Glutamatergic neuron (in vitro differentiated cells): ENCODE measurements at regions not wholly inside any gene's neighbourhood (a gene's known extent, or its start where the extent isn't known, plus 50 kb on each side); places are given as distances from the start of the nearest gene placed in this dataset.

Experiments
- DNase-seq: peaks from one replicate; pipeline ENCODE4 v3.0.0; 2022
- H3K27ac Mint-ChIP-seq: one replicate; pipeline ENCODE4 v1.8.0; 2020; ENCODE audit warnings: mild to moderate bottlenecking, mixed read lengths, inconsistent platforms; ENCODE audit not compliant: unreplicated experiment
- H3K27me3 Mint-ChIP-seq: one replicate; pipeline ENCODE4 v1.8.0; 2020; ENCODE audit warnings: mild to moderate bottlenecking, moderate library complexity, mixed read lengths, inconsistent platforms; ENCODE audit not compliant: unreplicated experiment
- H3K36me3 Mint-ChIP-seq: one replicate; pipeline ENCODE4 v1.8.0; 2020; ENCODE audit warnings: mild to moderate bottlenecking, mixed read lengths, inconsistent platforms; ENCODE audit not compliant: unreplicated experiment
- H3K4me1 Mint-ChIP-seq: one replicate; pipeline ENCODE4 v1.8.0; 2020; ENCODE audit warnings: mild to moderate bottlenecking, low read depth, mixed read lengths, inconsistent platforms; ENCODE audit not compliant: unreplicated experiment
- H3K4me3 Mint-ChIP-seq: one replicate; pipeline ENCODE4 v1.8.0; 2020; ENCODE audit warnings: mild to moderate bottlenecking, mixed read lengths, inconsistent platforms; ENCODE audit not compliant: unreplicated experiment
- H3K9me3 Mint-ChIP-seq: one replicate; pipeline ENCODE4 v1.8.0; 2020; ENCODE audit warnings: mild to moderate bottlenecking, moderate library complexity, mixed read lengths, inconsistent platforms; ENCODE audit not compliant: unreplicated experiment
- TF ChIP-seq, protein P1 (sequence below): fragments of 200-600 bp; sonication (generic); IDR thresholded peaks from one replicate; pipeline ENCODE4 v1.5.0; 2021; ENCODE audit not compliant: partially characterized antibody, unreplicated experiment

DNA sequence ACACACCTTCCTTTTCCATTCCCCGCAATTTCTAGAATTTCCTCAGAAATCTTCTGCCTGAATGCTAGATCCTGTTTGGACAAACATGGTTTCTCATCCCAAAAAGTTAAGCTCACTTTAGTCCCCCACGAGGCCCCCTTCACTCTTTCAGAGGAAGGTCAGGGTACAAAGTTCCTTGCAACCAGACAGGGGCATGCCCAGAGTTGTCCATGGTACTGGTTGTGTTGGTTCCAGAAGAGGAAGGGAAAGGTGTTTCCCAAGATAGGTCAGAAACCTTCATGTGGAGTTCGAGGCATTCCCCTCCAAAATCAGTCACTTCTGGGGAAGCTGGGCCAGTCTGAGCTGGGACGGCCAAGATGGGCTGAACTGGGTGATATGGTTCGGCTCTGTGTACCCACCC, 167.6 kb upstream of the MAFB start:
- peaks cover 7% of the 10 kb centered on the region for H3K4me1 Mint-ChIP-seq
- TF ChIP-seq, protein P1, sequence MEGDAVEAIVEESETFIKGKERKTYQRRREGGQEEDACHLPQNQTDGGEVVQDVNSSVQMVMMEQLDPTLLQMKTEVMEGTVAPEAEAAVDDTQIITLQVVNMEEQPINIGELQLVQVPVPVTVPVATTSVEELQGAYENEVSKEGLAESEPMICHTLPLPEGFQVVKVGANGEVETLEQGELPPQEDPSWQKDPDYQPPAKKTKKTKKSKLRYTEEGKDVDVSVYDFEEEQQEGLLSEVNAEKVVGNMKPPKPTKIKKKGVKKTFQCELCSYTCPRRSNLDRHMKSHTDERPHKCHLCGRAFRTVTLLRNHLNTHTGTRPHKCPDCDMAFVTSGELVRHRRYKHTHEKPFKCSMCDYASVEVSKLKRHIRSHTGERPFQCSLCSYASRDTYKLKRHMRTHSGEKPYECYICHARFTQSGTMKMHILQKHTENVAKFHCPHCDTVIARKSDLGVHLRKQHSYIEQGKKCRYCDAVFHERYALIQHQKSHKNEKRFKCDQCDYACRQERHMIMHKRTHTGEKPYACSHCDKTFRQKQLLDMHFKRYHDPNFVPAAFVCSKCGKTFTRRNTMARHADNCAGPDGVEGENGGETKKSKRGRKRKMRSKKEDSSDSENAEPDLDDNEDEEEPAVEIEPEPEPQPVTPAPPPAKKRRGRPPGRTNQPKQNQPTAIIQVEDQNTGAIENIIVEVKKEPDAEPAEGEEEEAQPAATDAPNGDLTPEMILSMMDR, result no peak
- H3K27ac Mint-ChIP-seq, result no peak overlapping the region
- no peak for DNase-seq
- H3K4me3 Mint-ChIP-seq, result no peak overlapping the region
- peaks cover 5% of the 10 kb centered on the region for H3K27me3 Mint-ChIP-seq
- H3K36me3 Mint-ChIP-seq, result no peaks in the 10 kb centered on the region
- peaks cover 4% of the 10 kb centered on the region for H3K9me3 Mint-ChIP-seq

DNA sequence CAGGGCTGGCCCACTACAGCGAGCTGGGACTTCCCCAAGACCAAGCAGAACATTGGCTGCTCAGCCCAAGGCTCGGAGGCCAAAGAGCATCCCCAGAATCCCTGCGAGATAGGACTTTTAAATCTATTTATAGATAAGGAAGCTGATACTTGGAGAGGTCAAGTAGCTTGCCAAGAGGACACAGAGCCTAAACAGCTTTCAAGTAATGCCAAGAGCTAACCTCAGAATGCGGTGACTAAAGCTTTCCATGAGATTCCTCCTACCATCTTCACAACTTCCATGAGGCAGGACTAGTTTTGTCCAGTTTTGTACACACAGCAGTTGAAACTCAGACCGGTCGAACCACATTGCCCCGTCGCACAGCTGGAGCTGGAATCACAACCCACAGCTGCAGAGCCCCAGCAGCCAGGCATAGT, 168.1 kb upstream of the TOP1 start:
- no peak for DNase-seq
- Mint-ChIP-seq H3K27me3 (peaks cover 5% of the 10 kb centered on the region), H3K36me3 (no peaks in the 10 kb centered on the region), H3K27ac (no peak overlapping the region), H3K4me3 (no peak overlapping the region), H3K4me1 (peaks cover 9% of the 10 kb centered on the region), H3K9me3 (peaks cover 6% of the 10 kb centered on the region)
- TF ChIP-seq, protein P1, result no peak

DNA sequence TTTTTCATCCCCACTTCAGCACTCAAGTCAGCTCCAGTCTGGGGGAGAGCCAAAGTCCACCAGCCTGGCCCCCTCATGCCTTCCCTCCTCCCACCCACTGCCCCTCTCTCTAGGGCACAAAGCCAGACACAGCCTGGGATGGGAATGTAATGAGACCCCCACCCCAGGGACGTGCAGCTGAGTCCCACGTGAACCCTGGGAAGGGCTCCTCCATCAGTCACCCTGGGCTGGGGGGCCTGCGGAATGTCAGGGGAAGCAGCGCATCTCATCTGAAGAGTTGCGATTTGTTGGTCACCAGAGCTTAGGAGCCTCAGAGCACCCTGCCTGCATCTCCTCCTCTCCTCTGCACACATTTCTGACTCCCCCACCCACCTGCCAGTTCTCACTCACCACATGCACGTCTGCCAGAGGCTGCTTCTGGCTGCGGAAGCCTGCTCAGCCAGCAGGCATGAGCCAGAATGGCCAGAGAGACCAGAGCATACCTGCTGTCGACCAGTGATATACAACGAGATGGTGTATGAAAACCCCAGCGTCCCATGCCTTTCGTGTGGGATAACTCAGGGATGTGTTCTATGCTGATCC, 167.1 kb upstream of the TOP1 start:
- peaks cover 17% of the 10 kb centered on the region for H3K4me1 Mint-ChIP-seq
- H3K9me3 Mint-ChIP-seq, result peaks cover 3% of the 10 kb centered on the region
- no peak overlapping the region for H3K27ac Mint-ChIP-seq

DNA sequence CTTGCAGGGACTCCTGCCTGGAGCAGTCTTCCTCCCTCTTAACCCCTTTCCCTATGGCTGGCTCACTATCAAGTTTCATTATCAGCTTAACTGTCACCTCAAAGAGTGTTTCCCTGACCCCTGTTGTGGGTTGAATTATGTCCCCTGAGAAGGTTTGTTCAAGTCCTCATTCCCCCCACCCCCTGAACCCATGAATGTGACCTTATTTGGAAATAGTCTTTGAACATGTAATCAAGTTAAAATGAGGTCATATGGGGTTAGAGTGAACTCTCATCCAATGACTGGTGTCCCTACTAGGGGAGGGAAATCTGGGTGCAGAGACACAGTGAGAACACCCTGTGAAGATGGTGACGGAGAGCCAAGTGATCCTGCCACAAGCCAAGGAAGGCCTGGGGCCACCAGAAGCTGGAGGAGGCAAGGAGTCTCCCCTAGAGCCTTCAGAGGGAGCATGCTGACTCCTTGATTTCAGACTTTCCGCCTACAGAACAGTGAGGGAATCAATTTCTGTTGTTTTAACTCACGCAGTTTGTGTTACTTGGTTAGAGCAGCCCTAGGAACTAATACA, 165.2 kb upstream of the TOP1 start:
- H3K4me3 Mint-ChIP-seq, result no peak overlapping the region
- no peak overlapping the region for H3K27ac Mint-ChIP-seq
- DNase-seq, result no peak
- H3K36me3 Mint-ChIP-seq, result no peaks in the 10 kb centered on the region
- peaks cover under 1% of the 10 kb centered on the region for H3K27me3 Mint-ChIP-seq
- H3K9me3 Mint-ChIP-seq, result peaks cover 2% of the 10 kb centered on the region
- peaks cover 21% of the 10 kb centered on the region for H3K4me1 Mint-ChIP-seq
- TF ChIP-seq, protein P1, result no peak

More for the DNA sequence above, 167.1 kb upstream of the TOP1 start:
- Mint-ChIP-seq H3K4me3 (no peak overlapping the region), H3K27me3 (no peaks in the 10 kb centered on the region), H3K36me3 (no peaks in the 10 kb centered on the region)
- TF ChIP-seq, protein P1, result no peak
- DNase-seq, result no peak

DNA sequence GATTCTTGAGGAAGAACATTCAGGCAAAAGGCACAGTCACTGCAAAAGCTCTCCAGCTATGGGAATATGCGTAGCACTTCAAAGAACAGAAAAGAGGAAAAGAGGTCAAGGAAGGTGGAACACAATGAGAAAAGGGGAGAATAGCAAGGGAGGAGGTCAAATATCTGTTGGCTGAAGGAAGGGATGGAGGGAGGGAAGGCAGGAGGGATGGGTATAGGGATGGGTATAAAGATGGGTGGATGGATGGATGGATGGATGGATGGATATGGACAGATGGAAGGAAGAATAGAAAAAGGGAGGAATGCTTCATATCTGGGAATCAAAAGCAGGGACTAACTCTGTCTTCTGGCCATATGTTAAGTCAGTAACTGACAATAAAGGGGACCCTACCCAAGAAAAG, 164.2 kb upstream of the TOP1 start:
- no peak for DNase-seq
- H3K27me3 Mint-ChIP-seq, result peaks cover 1% of the 10 kb centered on the region
- H3K4me3 Mint-ChIP-seq, result no peak overlapping the region
- peaks cover 2% of the 10 kb centered on the region for H3K9me3 Mint-ChIP-seq
- H3K36me3 Mint-ChIP-seq, result no peaks in the 10 kb centered on the region
- no peak overlapping the region for H3K27ac Mint-ChIP-seq
- TF ChIP-seq, protein P1, result no peak
- H3K4me1 Mint-ChIP-seq, result peaks cover 26% of the 10 kb centered on the region
